Activated CD4-positive, alpha-beta T cell treated with anti-CD3 and anti-CD28 coated beads, Interleukin-10, Interleukin-2, amounts not matched to agents 100 ng/mL and 50 ng/mL, durations not matched to agents 16 hours and 8 hours (primary cell): ENCODE measurements at regions not wholly inside any gene's neighbourhood (a gene's known extent, or its start where the extent isn't known, plus 50 kb on each side); places are given as distances from the start of the nearest gene placed in this dataset.

Source experiments
- DNase-seq: peaks from one replicate; pipeline ENCODE4 v3.0.0-alpha.2; 2020

DNA sequence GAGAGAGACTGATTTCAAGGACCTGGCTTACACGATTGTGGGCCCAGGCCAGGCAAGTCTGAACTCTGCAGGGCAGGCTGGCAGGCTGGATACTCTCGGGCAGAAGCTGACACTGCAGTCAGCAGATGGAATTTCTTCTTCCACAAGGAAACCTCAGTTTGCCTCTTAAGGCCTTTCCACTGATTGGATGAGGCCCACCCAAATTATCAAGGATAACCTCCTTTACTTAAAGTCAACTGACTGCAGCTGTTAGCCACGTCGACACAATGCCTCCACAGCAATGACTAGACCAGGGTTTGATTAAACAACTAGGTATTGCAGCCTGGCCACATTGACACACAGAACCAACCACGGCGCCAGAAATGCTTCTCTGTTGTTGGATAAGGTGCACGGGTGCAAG, 130.5 kb downstream of the PSMG1 start:
- no peak for DNase-seq

DNA sequence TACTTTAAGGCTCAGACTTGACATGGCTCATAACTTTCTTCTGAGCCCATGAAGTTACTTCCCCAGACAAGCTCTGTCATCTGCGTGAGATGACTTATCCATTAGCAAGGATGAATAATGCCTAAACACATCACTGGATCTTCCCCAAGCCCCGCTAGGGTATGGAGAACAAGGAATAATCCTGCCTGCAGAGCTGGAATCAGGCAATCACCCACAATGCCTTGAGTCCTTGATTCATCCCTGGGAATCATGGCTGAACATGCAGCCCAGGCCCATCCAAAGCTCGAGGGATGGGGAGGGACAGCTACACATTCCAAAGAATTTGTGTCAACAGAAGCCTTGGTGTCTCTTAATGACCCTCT, 131.7 kb downstream of the PSMG1 start:
- DNase-seq = no peak

DNA sequence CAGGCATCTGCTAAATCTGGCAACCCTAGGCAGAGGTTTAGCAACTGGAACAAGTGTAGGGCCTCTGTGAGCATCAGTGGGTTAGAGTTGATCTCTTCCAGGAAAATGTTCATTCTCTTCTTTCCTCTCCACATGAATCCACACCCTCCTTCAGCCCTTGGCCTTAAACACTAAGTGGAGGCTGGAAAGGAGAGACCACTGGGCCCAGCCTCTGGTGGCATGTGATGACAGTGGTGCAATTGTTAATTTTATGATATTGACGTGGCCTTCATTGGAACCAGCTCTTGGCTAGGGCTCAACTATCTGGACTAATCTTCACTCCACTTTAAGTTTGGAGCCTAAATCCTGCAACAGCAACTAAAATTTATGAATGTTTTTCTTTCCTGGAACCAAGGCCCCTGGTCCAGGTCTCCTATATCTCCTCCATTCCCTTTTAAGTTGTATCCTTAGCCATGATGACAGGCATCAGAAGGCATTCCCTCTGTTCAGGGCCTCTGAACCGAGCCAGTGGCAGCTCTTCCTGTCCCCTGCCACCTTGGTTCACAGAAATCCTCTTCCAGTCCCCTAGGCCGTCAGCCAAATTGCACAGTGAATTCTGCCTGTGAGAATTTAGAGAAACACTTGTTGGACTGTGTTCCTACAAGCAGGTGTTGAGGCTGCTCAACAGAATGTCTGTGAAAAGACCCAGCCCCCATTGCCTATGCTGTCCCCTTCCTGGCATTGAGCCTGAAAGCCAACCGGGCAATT, 132.2 kb downstream of the PSMG1 start:
- DNase-seq = no peak

DNA sequence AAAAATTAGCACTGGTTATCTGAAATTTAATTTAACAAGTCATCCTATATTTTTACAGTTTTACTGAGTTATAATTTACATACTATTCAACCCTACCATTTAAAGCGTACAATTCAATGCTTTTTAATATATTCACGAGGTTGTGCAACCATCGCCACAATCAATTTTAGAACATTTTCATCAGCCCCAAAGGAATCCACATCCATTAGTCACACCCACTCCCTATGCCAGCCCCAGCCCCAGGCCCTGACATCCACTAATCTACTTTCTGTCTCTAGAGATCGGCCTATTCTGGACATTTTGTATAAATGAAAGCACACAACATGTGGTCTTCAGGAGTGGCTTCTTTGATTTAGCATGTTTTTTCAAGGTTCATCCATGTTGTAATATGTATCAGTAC, 134.7 kb downstream of the PSMG1 start:
- DNase-seq = no peak

DNA sequence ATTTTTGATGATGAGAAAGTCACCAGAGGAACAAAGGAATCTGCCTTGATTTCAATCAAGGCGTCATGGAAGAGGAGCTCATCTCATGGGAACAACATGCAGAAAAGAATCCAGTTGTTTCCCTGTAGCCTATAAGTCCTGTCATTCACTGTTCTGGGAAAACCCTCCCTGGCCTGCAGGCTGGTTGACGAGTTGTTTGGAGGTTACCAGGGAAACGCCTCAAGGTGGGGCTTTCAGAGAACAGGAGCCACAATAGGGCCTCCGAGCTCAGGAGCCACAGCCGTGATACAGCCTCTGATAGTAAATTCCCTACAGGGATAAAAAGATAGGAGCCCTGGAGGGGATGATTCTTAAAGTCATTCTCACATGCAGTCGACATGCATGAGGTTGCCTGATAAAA, 135.2 kb downstream of the PSMG1 start:
- no peak for DNase-seq

DNA sequence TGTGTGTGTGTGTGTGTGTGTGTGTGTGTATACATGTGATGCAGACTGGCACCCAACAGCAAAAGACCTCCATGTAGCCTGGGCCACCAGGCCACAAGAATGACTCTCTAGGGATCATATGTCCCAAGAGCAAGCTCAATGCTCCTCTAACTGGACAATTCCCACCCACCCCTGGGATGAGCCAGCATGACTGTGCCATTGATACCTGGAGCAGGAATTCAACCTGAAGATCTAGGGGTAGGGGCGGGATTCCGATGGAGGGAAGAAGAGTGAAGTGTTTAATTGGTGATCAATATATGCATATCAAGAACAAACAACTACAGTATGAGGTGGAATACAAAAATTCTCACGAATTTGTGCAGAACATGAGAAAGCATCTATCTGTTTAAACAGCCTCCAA, 136.2 kb downstream of the PSMG1 start:
- DNase-seq = no peak

DNA sequence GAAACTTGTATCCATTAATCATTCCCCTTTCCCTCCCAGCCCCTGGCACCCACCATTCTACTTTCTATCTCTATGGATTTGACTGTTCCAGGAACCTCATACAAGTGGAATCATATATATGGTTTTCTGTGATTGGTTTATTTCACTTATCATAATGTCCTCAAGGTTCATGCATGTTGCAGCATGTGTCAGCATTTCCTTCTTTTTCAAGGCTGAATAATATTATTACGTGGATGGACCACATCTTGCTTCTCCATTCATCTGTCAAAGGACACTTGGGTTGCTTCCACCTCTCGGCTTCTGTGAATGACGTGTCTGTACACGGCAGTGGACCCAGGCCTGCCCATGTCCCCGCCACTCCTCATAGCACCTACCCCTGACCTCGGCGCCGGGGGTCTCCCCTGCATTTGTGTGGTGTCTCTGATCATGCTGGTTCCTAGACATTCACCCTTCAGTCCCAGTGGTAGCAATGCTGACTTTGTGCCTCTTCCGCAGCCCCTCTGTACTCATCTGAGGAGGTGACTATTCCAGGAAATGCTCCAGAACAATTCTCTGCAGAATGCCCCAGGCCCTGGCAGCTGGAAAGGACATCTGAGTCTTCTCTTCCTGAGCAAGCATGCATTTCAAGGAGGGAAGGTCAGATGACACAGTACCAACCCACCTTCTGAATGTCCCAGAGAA, 136.9 kb downstream of the PSMG1 start:
- no peak for DNase-seq

DNA sequence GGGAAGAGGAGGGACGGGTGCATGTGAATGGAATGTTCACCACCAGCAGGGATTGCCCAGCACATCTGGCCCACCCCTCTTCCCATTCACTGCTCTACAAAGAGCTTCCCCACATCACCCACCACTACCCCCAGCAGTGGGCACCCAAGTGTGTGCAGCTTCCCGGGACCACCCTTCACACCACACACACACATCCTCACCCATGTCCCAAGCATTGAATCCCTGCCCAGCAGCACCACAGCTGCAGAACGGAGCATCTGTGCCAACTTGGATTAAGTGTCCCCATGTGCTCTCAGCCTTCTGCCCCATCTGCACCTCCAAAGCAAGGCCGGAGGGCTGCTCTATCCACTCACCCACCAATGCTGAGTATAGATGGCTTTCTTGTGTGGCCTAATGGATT, 141.4 kb downstream of the PSMG1 start:
- DNase-seq = no peak

DNA sequence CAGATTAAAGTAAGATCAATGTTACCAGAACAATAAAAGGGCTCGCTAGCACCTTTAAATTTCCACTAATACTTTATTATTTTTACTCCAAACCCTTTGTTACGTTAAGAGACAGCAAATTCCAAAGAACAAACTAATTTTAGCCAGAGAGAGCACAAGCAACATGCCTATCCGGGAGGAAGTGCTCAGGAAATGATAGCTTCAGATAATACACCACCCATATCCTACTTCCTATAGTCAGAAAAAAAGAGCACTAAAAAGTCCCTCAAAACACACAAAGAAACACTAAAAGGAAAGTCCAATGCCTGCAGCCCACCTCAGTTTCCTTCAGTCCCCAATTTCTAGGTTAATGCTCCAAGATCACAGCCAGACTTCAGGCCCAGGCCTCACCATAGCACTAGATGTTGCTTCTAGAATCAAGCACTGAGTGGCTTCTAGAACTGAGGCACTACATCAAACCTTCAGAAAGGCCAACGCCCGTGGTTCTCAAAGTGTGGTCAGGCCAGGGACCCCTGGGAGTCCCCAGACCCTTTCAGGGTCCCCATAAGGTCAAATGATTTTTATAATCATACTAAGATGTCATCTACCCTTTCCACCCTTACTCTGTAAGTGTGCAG, 142.6 kb downstream of the PSMG1 start:
- DNase-seq = no peak

DNA sequence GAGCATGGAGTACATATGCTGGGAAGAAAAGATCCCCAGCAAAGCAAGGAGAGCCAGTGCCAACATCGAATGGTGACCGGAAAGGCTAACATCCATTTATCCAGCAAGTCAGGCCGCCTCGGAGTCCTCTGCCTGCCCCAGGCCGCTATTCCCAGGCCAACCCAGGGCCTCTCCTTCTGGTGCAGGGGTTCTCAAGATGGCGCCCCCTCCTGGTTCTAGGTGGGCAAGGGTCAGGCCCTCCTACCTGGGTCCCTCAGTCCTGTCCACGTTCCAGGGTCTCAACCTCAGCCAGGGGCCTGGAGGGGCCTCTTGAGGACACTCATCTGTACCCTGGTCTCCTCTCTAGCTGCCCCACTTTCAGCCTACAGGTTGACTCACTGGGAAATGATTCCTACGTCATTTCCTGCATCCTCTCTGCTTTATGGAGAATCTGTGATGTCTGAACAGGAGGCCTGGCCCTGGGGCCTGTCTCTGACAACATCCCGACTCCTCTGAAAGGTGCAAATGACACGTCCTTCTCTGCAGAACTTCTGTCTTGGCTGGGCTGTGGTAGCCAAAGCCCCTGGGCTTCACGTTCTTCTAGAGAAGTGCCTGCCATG, 145.3 kb downstream of the PSMG1 start:
- no peak for DNase-seq

DNA sequence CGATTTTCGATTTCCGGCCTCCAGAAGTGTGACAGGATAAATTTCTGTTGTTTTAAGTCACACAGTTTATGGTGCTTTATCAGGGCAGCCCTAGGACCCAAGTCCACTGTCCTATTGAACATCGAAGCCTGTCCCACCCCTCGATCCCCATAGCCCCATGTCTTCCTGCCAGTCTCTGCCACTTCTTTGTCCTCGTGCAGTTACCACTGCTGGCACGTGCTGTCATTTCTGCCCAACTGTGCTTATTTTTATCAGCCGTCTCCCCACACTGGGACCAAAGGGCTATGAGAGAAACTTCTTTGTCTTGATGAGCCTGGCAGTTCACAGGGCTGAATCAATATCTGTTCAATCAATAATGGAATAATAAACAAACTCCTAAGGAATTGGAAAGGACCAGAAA, 146.7 kb downstream of the PSMG1 start:
- no peak for DNase-seq

DNA sequence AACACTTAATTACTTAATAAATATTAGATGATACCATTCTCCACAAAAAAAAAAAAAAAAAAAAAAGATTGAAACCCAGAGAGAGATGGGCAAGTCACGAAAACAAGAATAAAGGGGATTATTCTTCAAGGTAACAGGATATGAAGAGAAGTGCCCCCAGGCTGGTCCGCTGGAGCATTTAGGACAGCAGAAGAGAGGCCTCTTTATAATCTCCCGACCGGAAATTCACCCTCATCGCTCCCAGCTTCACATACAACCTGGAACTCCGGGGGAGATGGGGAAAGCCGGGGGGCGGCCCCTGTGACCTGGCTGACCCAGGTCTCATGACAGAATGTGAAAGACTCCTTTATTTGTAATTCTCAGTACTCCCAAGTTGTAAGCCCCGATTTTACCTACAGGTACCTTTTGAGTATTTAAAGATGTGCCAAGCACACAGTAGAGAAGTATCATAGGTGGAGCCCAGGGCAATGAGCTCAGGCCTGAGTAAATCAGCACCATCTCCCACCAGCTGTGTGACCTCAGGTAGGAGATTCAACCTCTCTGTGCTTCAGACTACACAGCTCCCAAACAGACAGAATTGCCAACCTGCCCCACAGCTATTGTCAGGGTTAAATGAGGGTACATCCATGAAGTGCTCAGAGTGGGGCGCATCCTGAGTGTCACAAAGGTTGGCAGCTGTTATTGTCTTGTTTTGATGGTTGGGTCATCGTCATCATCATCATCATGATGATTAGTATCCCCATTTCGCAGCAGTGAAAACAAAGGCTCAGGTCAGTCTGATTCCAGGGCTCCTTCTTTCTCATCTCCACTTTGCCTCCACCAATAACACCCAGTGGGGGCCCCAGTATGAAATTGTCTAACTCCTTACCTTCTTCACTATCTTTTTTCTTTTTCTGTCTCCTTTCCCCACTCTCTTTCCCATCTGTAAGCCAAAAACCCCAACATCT, 148.4 kb downstream of the PSMG1 start:
- DNase-seq = no peak

DNA sequence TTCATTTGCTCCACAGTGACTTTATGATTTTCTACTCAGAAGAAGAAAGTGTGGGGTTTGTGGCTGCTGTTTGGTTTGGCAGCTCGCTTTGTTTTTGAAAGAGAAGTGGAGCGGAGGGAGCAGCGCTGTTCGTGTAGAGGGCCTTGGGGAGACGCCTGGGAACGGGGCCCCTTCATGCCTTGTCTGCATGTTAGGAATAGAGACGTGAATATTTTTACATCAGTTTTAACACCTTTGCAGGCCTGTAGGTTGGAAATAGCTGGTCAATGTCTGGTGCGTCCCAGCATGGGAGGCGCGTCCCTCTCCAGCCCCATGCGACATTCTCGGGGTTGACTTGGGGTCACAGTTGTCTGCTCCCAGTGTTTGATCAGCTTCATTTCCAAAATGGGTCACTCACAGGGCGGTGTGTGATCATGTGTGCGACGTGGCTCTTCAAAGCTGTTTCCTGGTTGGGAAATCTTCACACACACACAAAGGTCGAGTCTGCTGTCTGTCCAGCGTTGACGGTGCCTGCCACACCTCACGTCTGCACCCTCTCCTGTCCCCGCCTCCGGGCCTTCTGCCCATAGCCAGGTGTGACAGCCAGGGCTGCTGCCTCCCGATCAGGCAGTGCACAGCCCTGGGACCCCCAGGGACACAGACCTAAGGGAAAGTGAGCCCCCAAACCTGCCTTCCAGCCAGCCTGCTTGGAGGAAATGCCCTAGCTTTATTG, 149.2 kb downstream of the PSMG1 start:
- DNase-seq = no peak

DNA sequence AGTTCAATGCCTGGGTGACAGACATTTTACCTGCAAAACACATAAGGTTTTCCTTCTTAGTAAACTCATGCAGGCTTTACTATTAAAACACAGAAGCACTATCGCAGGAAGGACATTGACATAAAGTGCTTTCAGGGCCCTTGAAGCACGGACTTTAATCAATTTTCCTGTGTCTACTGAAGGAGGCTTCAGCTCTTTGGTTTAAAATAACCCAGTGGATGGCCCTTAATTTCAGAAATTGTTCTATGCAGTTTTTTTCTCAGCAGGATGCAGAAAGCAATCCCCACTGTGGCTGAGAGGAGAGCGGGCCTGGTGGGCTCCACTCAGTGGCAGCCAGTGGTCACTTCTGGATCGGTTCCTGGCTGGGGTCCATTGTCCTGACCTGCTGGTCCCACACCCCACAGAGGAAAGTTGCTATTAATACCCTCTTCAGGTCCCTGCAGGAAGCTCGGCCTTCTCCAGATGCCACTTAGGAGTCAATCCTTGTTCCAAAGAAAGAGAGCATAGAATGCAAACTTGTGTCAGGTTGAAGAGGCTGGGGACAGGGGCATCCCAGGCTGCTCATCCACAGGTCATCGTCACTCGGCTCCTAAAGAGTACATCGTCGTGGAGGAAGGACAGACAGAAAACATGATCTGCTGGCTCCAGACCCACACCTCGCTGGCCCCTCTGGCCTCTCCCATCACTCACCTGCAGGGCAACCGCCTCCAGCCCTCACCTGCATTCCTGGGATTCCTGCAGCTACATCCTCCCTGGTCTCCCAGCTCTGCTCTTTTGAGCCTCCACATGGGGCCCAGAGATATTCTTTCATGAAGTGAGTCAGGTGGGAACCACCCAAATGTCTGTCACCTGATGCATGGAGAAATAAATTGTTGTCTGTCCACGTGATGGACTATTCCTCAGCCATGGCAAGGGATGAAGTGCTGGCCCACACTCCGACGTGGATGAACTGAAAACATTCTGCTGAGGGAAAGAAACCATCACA, 153.1 kb downstream of the PSMG1 start:
- no peak for DNase-seq

DNA sequence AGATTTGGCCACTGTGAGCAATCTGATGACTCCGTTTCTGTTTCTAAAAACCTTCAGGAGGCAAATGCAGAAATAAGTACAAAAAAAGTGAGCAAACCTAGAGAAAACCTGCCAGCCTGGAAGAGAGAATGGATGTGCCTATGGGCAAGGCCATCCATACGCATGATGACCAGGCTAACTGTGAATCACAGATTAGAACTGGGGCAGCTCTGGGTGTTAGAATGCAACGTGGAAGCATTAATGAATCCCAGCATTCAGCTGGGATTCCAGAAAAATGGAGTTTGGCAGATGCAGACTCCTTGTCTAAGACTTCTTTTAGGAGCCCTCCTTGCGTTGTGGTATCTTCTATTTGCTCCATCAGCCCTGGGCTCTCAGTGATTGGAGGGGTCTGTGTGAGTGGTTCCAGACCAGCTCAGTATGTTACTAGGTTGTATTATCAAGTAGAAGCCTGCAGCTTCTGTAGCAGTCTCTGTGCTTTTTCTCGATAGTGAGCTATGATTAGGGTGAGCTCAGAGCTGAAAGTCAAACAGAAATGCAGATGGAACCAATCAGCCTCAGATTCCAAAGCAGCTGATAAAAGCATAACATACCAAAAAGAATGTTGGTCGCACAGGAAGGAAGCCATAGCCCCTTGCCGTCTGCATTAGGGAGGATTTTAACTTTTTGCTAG, 154.0 kb downstream of the PSMG1 start:
- DNase-seq = no peak

DNA sequence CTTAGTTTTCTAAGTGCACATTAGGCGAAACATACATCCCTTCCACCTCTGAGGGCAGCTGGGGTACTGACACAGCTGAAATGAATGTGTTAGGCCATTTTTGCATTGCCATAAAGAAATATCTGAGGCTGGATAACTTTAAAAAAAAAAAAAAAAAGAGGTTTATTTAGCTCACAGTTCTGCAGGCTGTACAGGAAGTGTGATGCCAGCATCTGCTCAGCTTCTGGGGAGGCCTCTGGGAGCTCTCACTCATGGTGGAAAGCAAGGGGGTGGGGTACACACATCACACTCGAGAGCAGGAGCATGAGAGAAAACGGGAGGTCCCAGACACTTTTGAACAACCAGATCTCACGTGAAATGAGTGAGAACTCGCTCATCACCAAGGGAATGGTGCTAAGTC, 158.1 kb downstream of the PSMG1 start:
- no peak for DNase-seq

DNA sequence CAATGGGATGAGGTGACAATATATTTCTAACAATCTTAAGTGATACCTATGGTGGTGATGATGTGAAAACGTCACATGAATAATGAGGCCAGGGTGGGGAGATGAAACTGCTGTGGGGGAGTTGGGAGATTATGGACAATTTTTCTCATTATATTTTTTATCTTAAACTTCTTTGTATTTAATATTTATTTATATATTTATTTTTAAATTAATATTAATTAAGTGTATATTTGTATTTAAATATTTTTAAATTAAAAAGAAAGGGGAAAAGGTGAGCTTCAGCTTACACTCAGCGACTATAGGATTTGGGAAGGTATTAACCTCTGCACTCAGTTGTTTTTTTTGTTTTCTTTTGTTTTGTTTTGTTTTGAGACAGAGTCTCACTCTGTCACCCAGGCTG, 158.7 kb downstream of the PSMG1 start:
- DNase-seq = no peak

DNA sequence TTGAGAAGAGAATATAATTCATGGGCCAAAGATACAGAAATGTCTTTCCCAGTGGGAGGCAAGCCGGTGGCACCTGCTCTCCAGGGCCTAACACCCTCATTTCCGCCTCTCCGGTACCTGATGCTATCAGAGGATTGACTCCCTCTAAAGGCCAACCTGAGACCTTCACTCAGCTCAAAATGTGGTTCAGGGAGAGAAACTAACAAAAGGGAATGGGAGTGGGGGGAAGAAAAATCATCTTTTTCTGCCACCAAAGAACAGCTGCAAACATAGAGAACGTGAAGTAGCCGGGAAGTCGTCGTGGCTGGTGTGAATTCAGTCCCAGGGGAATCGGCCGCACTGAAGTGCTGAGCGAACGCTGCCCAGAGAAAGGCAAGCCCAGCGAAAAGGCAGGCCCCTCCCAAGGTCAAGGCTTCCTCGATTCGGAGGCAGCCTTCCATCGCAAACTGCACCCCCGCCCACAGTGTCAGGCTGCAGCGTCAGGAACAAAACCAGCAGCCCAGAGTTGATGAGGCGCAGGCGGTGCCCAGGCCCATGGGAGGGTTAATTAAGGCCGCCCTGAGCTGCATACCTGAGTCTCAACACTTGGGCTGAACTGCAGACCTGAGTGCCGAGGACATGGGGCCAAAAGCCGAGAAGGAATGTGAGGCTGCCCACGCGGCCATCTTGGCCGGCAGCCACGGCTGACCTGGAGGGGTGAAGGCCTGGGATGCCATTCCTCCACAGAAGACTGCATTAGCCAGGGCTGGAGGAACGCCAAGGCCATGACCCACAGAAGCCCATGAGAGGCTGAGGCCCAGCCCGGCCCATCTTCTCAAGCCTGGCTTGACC, 160.2 kb downstream of the PSMG1 start:
- DNase-seq = no peak

DNA sequence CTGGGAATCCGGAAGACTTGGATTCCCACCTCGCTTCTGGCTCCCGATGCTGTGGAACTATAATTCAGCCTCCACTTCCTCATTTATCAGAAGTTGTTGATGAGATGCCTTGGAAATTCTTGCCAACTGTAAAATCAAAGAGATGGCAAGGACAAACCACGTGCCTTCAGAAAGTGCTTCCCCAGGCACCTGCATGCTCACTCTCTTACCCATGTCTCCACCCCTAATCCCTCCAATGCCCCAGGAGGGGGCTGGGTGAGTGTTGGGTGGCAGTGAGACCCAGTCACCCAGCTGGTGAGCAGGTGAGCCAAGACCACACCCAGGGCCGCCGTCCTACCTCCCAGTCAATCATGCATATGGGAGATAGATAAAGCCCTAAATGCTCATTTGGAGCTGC, 160.8 kb downstream of the PSMG1 start:
- DNase-seq = no peak
